B cell (primary cell): ENCODE measurements at regions not wholly inside any gene's neighbourhood (a gene's known extent, or its start where the extent isn't known, plus 50 kb on each side); places are given as distances from the start of the nearest gene placed in this dataset.

ENCODE experiments used
- EZH2 ChIP-seq: IDR thresholded peaks from 2 replicates; pipeline ENCODE4 v1.6.1; 2012; ENCODE audit warnings: borderline replicate concordance, low read depth, mild to moderate bottlenecking, moderate library complexity, low read length; ENCODE audit not compliant: insufficient read depth, poor library complexity, severe bottlenecking
- TF ChIP-seq, protein P1 (sequence below): fragments of 200-600 bp; IDR thresholded peaks from one replicate; pipeline ENCODE4 v1.8.0; 2022; ENCODE audit warnings: antibody characterized with exemption, mild to moderate bottlenecking

DNA sequence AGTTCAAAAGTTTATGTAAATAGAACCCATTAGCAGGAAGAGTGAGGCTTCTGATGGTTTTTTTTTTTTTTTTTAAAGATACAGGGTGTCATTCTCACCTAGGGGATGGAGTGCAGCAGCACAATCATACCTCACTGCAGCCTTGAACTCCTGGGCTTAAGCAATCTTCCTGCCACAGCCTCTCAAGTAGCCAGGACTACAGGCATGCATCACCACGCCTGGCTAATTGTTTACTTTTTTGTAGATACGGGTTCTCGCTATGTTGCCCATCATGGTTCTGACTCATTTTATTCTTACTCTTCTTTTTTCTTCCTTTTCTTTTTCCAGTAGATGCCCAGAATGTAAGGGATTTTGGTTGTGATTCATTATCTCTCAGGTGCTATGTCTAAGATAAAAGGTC, 201.1 kb downstream of the NNT start:
- TF ChIP-seq, protein P1, sequence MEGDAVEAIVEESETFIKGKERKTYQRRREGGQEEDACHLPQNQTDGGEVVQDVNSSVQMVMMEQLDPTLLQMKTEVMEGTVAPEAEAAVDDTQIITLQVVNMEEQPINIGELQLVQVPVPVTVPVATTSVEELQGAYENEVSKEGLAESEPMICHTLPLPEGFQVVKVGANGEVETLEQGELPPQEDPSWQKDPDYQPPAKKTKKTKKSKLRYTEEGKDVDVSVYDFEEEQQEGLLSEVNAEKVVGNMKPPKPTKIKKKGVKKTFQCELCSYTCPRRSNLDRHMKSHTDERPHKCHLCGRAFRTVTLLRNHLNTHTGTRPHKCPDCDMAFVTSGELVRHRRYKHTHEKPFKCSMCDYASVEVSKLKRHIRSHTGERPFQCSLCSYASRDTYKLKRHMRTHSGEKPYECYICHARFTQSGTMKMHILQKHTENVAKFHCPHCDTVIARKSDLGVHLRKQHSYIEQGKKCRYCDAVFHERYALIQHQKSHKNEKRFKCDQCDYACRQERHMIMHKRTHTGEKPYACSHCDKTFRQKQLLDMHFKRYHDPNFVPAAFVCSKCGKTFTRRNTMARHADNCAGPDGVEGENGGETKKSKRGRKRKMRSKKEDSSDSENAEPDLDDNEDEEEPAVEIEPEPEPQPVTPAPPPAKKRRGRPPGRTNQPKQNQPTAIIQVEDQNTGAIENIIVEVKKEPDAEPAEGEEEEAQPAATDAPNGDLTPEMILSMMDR, result no peak
- no peak for TF ChIP-seq EZH2
